SKM-1 treated with dmso at 0.1 percent for 144 hours (cell line): ENCODE measurements at regions not wholly inside any gene's neighbourhood (a gene's known extent, or its start where the extent isn't known, plus 50 kb on each side); places are given as distances from the start of the nearest gene placed in this dataset.
"Not testable (repeated sequence)": the region's sequence is repeated elsewhere in the genome, so short reads cannot be mapped to it uniquely, and the experiment has no call there.

Experiments used
- DNase-seq: peaks from one replicate; lab custom pipeline; 2025; ENCODE audit not compliant: unreplicated experiment; lab: John Stamatoyannopoulos, UW

DNA sequence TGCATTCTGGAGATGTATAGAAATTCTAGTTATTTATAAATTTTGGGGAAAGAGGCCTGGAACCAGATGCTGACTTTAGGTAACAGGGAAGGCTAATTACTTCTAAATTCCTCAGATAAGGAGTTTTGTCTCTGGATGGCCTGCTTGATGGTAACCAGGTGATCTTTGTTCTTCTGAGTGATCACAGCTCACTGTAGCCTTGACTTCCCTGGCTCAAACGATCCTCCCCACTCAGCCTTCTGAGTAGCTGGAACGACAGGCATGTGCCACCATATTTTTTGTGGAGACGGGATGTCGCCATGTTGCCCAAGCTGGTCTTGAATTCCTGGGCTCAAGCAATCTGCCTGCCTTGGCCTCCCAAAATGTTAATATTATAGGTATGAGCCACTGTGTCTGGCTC, 54.4 kb upstream of the MSH6 start:
- DNase-seq = no peak

DNA sequence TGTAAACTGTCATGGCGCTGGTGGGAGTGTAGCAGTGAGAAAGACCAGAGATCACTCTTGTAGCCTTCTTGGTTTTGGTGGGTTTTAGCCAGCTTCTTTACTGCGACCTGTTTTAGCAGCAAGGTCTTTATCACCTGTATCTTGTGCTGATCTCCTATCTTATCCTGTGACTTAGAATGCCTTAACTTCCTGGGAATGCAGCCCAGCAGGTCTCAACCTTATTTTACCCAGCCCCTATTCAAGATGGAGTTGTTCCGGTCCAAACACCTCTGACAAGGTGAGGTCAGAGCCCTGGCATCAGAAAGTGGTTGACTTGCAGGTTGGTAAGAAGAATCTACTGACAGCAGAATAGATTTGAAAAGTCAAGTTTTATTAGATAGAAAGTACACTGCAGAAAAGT, 55.0 kb upstream of the MSH6 start:
- DNase-seq = no peak

DNA sequence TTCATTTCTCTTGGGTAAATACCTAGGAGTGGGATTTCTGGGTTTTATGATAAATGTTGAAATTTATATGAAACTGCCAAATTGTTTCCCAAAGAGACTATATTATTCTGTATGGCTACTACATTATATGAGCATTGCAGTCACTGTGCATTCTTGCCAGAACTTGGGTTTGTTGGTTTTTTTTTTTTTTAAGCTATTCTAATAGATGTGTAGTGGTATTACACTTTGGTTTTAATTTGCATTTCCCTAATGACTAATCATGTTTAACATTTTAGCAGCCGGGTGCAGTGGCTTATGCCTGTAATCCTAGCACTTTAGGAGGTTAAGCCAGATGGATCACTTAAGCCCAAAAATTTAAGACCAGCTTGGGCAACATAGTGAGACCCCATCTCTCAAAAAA, 56.0 kb upstream of the MSH6 start:
- not testable (repeated sequence) for DNase-seq

DNA sequence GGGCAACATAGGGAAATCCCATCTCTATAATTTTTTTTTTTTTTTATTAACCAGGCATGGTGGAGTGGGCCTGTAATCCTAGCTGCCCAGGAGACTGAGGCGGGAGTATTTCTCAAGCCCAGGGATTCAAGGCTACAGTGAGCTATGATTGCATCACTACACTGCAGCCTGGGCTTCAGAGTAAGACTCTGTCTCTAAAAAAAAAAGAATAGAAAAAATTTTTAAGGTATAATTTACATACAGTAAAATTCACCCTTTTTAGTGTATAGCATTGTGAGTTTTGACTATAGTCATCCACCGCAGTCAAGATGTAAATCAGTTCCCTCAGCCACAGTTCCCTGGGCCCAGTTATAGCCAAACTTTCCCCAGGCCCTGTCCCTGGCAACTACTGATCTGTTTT, 57.1 kb upstream of the MSH6 start:
- DNase-seq = no peak

DNA sequence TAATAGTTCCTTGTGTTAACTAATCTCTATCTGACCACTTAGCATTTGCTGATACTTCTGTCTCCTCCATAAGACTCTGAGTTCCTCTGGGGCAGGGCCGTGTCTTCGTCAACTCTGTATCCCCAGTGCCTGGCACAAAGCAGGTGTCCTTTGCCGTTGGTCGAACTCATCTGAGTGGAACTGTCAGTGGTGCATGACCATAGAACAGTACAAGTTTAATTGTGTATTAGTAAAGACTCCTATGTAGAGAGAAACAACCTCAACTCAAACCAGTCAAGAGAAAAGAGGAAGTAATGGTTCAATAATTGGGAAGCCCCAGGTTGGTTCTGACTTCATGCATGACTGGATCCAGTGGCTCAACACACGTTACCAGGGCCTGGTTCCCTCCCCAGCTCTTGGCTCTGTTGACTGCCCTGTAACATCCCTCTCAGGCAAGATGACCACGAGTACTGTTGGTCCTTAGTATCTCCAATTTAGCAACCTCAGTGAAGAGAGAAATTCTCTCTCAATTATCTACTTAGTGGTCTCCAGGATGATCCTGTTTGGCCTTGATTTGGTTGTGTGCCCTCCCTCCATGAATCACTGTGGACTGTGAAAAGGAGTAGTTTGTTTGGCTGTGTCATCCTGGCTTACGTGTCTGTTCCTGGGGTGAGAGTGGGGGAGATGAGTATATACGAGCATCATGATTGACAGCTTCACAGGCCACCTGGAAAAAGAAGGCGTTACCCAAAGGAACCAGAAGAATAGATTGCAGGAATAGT, 58.5 kb upstream of the MSH6 start:
- DNase-seq = peak; percentile 76

DNA sequence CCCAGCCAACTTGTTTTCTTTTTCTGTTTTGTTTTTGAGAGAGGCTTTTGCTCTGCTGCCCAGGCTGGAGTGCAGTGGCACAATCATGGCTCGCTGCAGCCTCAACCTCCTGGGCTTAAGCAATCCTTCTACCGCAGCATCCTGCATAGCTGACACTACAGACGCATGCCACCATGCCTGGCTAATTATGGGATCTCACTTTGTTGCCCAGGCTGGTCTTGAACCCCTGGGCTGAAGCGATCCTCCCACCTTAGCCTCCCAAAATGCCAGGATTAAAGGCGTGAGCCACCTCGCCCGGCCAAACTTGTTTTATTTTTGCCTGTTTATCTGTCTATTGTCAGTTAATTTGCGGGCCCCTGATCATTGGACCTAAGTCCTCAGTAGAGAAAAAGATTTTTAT, 61.6 kb upstream of the MSH6 start:
- no peak for DNase-seq

DNA sequence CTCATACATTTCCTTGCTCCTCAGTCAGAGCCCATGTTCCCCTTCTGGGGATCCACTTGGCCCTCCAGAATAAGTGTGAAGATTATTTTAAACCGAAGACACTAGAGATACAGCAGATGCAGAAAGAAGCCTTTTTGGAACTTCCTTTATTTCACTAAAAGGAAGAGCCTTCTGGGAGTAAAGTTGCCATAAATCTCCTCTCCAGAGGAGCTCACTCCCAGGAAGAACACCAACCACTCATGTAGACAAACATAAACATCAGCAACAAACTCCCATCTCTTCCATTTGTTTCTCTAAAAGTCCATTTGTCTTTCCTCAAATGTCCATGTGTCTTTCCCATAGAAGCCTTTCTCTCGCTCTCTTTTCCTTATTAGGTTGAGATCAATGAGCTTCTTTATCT, 62.4 kb upstream of the MSH6 start:
- peak; percentile 10 for DNase-seq

DNA sequence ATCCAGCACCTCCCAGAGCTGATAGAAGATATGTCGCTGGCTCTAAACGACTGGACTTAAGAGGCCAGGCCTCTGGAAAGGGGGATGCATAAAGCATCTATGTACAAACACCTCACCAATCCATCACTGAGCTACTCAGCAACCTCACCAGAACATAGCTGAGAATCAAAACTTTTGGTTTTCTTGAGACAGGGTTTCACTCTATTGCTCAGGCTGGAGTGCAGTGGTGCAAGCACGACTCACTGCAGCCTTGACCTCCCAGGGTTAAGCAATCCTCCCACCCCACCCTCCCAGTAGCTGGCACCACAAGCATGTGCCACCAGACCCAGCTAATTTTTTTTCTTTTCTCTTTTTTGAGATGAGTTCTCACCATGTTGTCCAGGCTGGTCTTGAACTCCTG, 62.9 kb upstream of the MSH6 start:
- DNase-seq = no peak

DNA sequence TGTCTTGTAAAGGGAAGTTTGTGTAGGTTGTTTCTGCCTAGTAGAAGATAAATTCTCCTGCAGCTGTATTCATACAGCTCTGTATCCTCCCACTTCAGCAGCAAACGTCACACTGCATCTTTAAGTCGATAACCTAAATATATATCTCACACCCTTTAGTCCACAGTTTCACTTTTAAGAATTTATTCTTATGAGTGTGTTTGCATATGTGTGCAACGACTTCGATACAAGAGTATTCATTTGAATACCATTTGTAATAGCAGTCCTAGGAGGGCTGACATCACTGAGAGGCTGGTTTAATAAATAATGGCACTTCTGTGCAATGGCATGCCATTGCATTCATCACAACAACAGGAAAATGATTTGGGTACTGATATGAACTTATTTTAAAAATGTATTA, 63.8 kb upstream of the MSH6 start:
- no peak for DNase-seq

DNA sequence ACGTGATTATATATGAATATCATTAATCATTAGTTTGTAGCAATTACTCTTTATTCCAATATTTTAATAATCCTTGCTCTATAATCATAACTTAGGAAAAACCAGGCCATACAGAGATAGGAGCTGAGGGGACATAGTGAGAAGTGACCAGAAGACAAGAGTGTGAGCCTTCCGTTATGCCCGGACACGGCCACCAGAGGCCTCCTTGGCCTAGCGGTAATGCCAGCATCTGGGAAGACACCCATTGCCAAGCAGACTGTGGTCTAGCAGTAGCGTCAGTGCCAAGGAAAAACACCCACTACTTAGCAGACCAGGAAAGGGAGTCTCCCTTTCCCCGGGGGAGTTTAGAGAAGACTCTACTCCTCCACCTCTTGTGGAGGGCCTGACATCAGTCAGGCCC, 66.6 kb upstream of the MSH6 start:
- DNase-seq = not testable (repeated sequence)

DNA sequence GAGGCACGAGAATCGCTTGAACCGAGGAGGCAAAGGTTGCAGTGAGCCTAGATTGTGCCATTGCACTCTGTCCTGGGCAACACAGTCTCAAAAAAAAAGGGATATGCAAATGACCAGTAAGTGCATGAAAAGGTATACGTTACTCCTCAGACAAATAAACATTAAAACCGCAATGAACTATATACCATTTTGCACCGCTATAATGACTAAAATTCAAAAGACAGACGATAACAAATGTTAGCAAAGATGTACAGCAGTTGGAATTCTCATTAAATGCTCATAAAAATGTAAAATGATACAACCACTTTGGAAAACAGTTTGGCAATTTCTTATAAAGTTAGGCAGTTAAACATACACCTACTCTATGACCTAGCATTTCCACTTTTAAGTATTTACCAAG, 67.4 kb upstream of the MSH6 start:
- no peak for DNase-seq

DNA sequence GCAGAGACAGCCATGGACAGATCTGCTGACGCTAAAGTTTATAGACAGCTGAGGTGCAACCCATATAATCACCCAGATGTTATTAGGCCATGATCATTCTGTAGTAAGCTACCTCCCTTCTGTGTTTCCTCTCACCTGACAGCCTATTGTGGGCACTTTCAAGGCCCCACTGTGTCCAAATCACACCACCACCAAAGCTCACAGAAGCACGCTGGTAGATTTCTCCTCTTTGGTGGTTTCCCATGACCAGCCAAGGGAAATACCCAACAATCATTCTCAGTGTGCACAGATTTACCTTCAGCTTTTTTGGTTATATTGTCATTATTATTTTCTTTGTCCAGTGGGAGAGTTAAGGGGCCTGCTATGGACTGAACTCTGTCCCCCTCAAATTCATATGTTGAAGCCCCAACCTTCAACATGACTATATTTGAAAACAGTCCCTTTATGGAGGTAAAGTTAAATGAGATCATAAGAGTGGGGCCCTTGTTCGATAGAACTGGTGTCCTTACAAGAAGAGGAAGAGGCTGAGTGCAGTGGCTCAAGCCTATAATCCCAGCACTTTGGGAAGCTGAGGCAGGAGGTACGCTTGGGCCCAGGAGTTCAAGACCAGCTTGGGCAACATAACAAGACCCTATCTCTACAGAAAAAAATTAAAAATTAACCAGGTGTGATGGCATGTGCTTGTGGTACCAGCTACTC, 74.0 kb upstream of the MSH6 start:
- DNase-seq = no peak

DNA sequence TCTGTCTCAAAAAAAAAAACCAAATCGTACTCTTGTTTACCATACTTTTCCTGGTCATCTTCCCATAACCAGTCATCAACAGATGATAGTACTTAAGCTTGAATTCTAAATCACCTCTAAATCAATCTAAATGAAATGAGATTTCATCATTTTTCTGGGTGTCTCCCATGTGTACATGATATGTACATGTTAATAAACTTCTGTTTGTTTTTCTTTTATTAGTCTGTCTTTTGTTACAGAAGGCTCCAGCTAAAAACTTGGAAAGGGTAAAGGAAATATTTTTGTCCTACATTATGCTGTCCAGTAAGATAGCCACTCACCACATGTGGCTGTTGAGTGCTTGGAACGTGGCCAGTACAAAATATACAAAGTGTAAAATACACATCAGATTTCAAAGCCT, 78.7 kb upstream of the MSH6 start:
- no peak for DNase-seq

DNA sequence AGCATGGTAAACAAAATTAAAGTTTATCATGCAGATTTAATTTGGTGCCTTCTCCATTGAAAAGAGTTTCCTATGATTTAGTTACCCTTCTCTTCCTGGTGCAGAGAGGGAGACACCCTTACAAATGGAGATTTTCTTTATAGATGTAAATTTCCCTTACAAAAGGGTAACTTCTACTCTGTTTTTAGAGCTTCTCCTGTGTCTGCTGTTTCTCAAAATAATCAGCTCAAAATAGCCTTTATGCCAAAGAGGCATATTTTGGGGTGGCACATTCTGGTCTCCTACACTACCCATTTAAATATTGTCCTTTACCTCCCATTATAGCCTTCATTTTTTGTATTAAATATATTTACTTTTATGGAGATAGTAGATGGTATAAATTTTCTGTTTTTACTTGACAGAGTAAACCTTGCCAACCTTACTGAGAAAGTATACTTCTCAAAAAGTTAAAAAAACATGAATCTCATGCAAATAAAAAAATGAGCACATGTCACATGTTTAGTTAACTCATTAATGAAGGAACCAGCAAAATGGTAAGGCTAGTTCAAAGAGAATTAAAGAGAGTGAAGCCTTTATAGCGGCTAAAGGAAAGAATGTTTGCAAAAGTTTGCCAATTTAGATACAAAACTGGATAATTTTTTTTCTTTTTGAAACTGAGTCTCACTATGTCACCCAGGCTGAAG, 83.3 kb upstream of the MSH6 start:
- no peak for DNase-seq

DNA sequence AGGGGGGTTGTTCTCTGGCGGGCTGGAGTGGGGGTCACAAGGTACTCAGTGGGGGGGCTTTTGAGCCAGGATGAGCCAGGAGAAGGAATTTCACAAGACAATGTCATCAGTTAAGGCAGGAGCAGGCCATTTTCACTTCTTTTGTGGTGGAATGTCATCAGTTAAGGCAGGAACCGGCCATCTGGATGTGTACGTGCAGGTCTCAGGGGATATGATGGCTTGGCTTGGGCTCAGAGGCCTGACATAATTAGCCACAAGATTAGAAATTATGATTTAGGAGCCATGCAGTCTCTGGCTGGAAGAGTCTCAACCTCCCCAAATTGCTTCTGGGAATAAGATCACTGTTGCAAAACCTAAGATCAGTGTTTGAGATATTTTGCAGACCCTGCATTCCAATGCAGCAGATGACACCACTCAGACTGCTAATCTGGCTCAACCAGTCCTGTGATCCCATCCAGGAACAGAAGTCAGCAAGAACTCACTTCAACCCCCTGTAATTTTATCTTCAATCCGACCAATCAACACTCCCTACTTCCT, 84.4 kb upstream of the MSH6 start:
- DNase-seq = not testable (repeated sequence)

DNA sequence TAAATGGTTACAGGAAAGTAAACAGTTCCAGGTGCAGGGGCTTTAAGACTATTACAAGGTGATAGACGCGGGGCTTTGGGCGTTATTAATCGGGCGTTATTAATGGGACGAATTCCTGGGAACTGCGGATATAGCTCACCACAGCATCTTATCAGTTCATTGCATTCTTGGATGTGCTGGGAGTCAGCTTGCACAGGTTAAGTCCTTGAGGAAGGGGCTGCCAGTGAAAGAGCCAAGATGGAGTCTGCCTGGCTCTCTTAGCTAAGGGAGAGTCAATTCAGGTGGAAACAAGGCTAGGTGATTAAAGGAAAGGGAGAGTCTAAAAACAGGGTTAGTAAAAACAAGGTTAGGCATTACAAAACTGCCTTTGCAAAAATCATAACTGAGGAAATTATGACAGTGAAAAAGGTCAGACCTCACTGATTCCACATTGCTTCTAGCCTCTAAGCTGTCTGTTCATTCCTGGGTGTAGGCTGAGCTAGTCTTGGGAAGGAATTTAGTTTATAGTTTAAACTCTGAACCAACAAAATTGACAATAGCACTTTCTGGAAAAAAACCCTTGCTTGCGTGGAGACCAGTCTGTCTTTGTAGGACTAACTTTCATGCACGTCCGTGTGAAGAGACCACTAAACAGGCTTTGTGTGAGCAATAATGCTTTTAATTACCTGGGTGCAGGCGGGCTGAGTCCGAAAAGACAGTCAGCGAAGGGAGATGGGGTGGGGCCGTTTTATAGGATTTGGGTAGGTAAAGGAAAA, 85.1 kb upstream of the MSH6 start:
- not testable (repeated sequence) for DNase-seq

DNA sequence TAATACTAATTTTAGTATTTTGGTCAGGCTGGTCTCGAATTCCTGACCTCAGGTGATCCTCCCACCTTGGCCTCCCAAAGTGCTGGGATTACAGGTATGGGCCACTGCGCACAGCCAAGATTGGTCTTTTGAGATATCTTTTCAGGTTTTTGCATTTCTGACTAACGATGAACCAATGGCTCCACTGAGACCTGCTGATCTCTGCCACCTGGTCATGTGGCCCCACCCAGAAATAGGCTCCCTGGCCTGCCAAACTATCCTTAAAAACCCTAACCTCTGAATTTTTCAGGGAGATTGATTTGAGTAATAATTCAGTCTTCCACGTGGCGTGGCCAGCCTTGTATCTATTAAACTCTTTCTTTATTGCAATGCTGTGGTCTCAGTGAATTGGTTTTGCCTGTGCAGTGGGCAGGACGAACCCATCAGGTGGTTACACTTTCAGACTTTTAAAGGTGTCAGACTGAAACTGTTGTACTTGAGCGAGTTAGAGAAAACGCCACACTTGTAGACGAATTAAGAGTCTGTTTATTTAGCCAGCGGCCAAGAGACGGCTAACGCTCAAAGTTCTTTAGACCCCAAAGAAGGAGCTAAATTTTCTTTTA, 85.8 kb upstream of the MSH6 start:
- DNase-seq = no peak

DNA sequence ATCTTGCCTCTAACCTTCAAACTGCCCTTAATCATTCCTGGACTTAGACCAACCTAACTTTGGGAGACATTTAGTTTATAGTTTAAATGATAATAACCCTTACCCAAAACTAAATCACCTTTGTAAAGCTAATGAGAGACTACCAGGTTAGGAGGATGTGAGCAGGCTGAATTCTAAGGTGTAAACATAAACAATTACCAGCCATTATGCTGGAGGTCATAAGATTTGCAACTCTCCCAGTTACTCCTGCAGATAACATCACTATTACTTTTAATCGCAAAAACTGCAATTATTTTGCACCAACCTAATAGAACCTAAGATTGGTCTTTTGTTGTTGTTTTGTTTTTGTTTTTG, 86.5 kb upstream of the MSH6 start:
- no peak for DNase-seq

DNA sequence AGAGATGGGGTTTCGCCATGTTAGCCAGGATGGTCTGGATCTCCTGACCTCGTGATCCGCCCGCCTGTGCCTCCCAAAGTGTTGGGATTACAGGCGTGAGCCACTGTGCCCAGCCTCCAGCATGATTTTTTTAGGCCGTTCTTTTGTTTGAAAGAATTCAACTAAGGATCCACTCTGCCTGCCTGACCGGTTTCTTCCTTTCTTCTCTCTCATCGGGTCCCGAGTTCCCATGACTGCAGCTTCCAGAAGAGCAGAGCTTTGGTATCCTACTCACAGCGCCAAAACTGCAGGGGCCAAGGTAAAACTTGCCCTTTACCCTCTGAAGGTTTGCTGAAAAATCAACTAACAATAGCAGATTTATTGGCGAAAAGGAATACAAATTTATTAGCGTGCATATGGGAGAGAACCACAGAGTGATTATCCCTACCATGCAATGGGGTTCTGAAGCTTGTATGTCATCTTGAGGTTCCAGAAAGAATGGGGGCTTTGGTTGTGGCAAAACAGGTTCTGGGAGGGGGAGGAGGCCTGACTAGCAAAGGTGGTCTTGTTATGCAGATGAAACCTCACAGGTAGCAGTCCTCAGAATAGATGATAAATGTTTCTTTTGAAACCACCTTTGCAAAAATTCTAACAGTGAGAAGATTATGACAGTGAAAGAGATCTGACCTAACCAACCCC, 87.0 kb upstream of the MSH6 start:
- no peak for DNase-seq

DNA sequence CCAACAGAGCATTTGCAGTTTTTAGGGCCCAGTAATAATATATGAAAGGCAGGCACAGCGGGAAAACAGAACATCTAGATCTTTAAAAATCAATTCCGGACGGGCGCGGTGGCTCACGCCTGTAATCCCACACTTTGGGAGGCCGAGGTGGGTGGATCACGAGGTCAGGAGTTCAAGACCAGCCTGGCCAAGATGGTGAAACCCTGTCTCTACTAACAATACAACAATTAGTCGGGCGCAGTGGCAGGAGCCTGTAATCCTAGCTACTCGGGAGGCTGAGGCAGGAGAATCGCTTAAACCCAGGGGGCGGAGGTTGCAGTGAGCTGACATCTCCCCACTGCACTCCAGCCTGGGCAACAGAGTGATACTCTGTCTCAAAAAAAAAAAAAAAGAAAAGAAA, 88.5 kb upstream of the MSH6 start:
- not testable (repeated sequence) for DNase-seq
